Suppressor macrophage treated with lipopolysaccharide for 4 hours (primary cell): ENCODE measurements at regions not wholly inside any gene's neighbourhood (a gene's known extent, or its start where the extent isn't known, plus 50 kb on each side); places are given as distances from the start of the nearest gene placed in this dataset.

Experiments used
- DNase-seq: peaks from one replicate; pipeline ENCODE4 v3.0.0-alpha.2; 2020

GRCh38 chr13:77480066-77480465 lies 55.4 kb upstream of the SCEL start:
- DNase-seq, result no peak

- no peak for DNase-seq
These were observed 56.2 kb upstream of the SCEL start for GRCh38 chr13:77479326-77479725.

- DNase-seq, result no peak
These were observed 58.1 kb upstream of the SCEL start for GRCh38 chr13:77477299-77477848.

- DNase-seq, result no peak
These were observed 59.0 kb upstream of the SCEL start for GRCh38 chr13:77476456-77476855.

GRCh38 chr13:77475345-77476084 lies 60.0 kb upstream of the SCEL start:
- no peak for DNase-seq

GRCh38 chr13:77470986-77471385 lies 64.5 kb upstream of the SCEL start:
- no peak for DNase-seq

GRCh38 chr13:77466753-77467422 lies 68.6 kb upstream of the SCEL start:
- no peak for DNase-seq

- DNase-seq, result no peak
These were observed 69.8 kb upstream of the SCEL start for GRCh38 chr13:77465603-77466195.

- DNase-seq, result peak; percentile 89
These were observed 75.3 kb upstream of the SCEL start for GRCh38 chr13:77460195-77460594.

- DNase-seq, result no peak
These were observed 75.9 kb upstream of the SCEL start for GRCh38 chr13:77459592-77459991.

GRCh38 chr13:77458736-77459135 lies 76.8 kb upstream of the SCEL start:
- no peak for DNase-seq

- DNase-seq, result no peak
These were observed 77.5 kb upstream of the SCEL start for GRCh38 chr13:77457966-77458365.

- DNase-seq, result peak; percentile 44
These were observed 79.2 kb upstream of the SCEL start for GRCh38 chr13:77456271-77456670.

- no peak for DNase-seq
These were observed 86.2 kb upstream of the SCEL start for GRCh38 chr13:77449265-77449664.

- peak; percentile 46 for DNase-seq
These were observed 86.8 kb upstream of the SCEL start for GRCh38 chr13:77448689-77449088.

- no peak for DNase-seq
These were observed 92.0 kb upstream of the SCEL start for GRCh38 chr13:77443511-77443910.

- DNase-seq, result no peak
These were observed 98.2 kb upstream of the SCEL start for GRCh38 chr13:77437267-77437666.

- DNase-seq, result no peak
These were observed 101.2 kb upstream of the SCEL start for GRCh38 chr13:77434289-77434688.

GRCh38 chr13:77431449-77431848 lies 104.1 kb upstream of the SCEL start:
- DNase-seq, result no peak

GRCh38 chr13:77430377-77430951 lies 103.6 kb upstream of the MYCBP2 start:
- no peak for DNase-seq

- peak; percentile 56 for DNase-seq
These were observed 102.6 kb upstream of the MYCBP2 start for GRCh38 chr13:77429320-77430142.

- DNase-seq, result no peak
These were observed 98.8 kb upstream of the MYCBP2 start for GRCh38 chr13:77425705-77426104.

GRCh38 chr13:77423296-77423695 lies 96.4 kb upstream of the MYCBP2 start:
- no peak for DNase-seq
